IMR-90 (cell line): ENCODE measurements at regions not wholly inside any gene's neighbourhood (a gene's known extent, or its start where the extent isn't known, plus 50 kb on each side); places are given as distances from the start of the nearest gene placed in this dataset.

Experiments used
- ATAC-seq: fragments of 200-7000 bp; cut with Tn5 transposase; 2 replicates; pipeline ENCODE4 v1.9.1; 2020; ENCODE audit warnings: low read depth, mild to moderate bottlenecking, moderate library complexity
- BruUV-seq: library from RNA; stranded (reverse); fragments of 400-500 nt; replicated peaks from 2 replicates; lab custom pipeline; 2021; lab: Mats Ljungman, UMichigan
- CTCF ChIA-PET: fragments of 300-600 bp; formaldehyde crosslinking; extraction: SDS; loops from one replicate; lab custom pipeline; 2021; ENCODE audit warnings: antibody characterized with exemption; lab: Yijun Ruan, JAX
- POLR2A ChIA-PET: fragments of 300-600 bp; sonication (Branson Sonifier 250); formaldehyde crosslinking; loops from one replicate; lab custom pipeline; 2022; ENCODE audit warnings: antibody characterized with exemption; ENCODE audit not compliant: unreplicated experiment; lab: Charles Lee
- DNase-seq: peaks from one replicate; pipeline ENCODE4 v3.0.0; 2013
- H2AFZ ChIP-seq: replicated peaks from 2 replicates; pipeline ENCODE3; 2013; ENCODE audit warnings: low read length, mild to moderate bottlenecking; ENCODE audit not compliant: poor library complexity
- H2AK5ac ChIP-seq: 2 replicates; pipeline ENCODE4 v1.6.1; 2013; ENCODE audit warnings: low read depth, low read length, inconsistent platforms
- H2AK9ac ChIP-seq: replicated peaks from 2 replicates; pipeline ENCODE3; 2013; ENCODE audit warnings: mild to moderate bottlenecking, low read depth, low read length, moderate library complexity; ENCODE audit not compliant: poor library complexity
- H2BK120ac ChIP-seq: 2 replicates; pipeline ENCODE4 v1.6.1; 2013; ENCODE audit warnings: low read depth, low read length, inconsistent platforms
- H2BK15ac ChIP-seq: 3 replicates; pipeline ENCODE4 v1.6.1; 2013; ENCODE audit warnings: low read depth, low read length, inconsistent platforms
- H2BK20ac ChIP-seq: 2 replicates; pipeline ENCODE4 v1.6.1; 2013; ENCODE audit warnings: low read depth, mild to moderate bottlenecking, inconsistent platforms, low read length, moderate library complexity
- H2BK5ac ChIP-seq: 2 replicates; pipeline ENCODE4 v1.6.1; 2013; ENCODE audit warnings: mild to moderate bottlenecking, low read depth, low read length, inconsistent platforms; ENCODE audit not compliant: poor library complexity, severe bottlenecking
- H3K14ac ChIP-seq: replicated peaks from 2 replicates; pipeline ENCODE4 v1.6.1; 2013; ENCODE audit warnings: low read depth, low read length, inconsistent platforms
- H3K18ac ChIP-seq: 2 replicates; pipeline ENCODE4 v1.6.1; 2013; ENCODE audit warnings: low read depth, low read length, control low read depth
- H3K23ac ChIP-seq: 2 replicates; pipeline ENCODE4 v1.6.1; 2013; ENCODE audit warnings: low read depth, low read length, inconsistent platforms
- H3K27ac ChIP-seq: 2 replicates; pipeline ENCODE4 v1.5.1; 2013; ENCODE audit warnings: mild to moderate bottlenecking, control low read depth, low read length; ENCODE audit not compliant: insufficient read depth
- H3K27me3 ChIP-seq: 2 replicates; pipeline ENCODE4 v1.6.1; 2013; ENCODE audit warnings: low read length; ENCODE audit not compliant: control insufficient read depth, insufficient read depth
- H3K36me3 ChIP-seq: 2 replicates; pipeline ENCODE4 v1.6.1; 2013; ENCODE audit warnings: low read length, mixed read lengths; ENCODE audit not compliant: control insufficient read depth, insufficient read depth
- H3K4ac ChIP-seq: 2 replicates; pipeline ENCODE4 v1.6.1; 2013; ENCODE audit warnings: low read depth, low read length, inconsistent platforms
- H3K4me1 ChIP-seq: 2 replicates; pipeline ENCODE4 v1.6.1; 2013; ENCODE audit warnings: low read length, mixed read lengths; ENCODE audit not compliant: control insufficient read depth, insufficient read depth
- H3K4me2 ChIP-seq: 2 replicates; pipeline ENCODE4 v1.6.1; 2013; ENCODE audit warnings: low read depth, mild to moderate bottlenecking, control low read depth, low read length, moderate library complexity
- H3K4me3 ChIP-seq: 2 replicates; pipeline ENCODE4 v1.5.1; 2013; ENCODE audit warnings: low read depth, mild to moderate bottlenecking, control low read depth, low read length, moderate library complexity; ENCODE audit not compliant: insufficient read depth
- H3K56ac ChIP-seq: 2 replicates; pipeline ENCODE4 v1.6.1; 2013; ENCODE audit warnings: low read length, inconsistent platforms; ENCODE audit not compliant: insufficient read depth; ENCODE audit errors: extremely low read depth
- H3K79me1 ChIP-seq, 2 experiments: 2 replicates each; pipeline ENCODE4 v1.6.1; 2013; ENCODE audit warnings: low read length in 2 of 2, inconsistent platforms in 1 of 2, low read depth in 1 of 2
- H3K9ac ChIP-seq: 2 replicates; pipeline ENCODE4 v1.6.1; 2013; ENCODE audit warnings: low read depth, low read length, control low read depth
- H3K9me1 ChIP-seq: 2 replicates; pipeline ENCODE4 v1.6.1; 2013; ENCODE audit warnings: low read length, inconsistent platforms; ENCODE audit not compliant: insufficient read depth
- H3K9me3 ChIP-seq: 2 replicates; pipeline ENCODE4 v1.6.1; 2013; ENCODE audit warnings: low read length; ENCODE audit not compliant: control insufficient read depth, insufficient read depth
- H4K20me1 ChIP-seq: 2 replicates; pipeline ENCODE4 v1.6.1; 2013; ENCODE audit warnings: low read length, inconsistent platforms; ENCODE audit not compliant: insufficient read depth
- H4K5ac ChIP-seq: 2 replicates; pipeline ENCODE4 v1.6.1; 2013; ENCODE audit warnings: mild to moderate bottlenecking, low read depth, low read length, control low read depth
- H4K8ac ChIP-seq, 2 experiments: 2 replicates each; pipeline ENCODE4 v1.6.1; 2013; ENCODE audit warnings: low read depth in 2 of 2, low read length in 2 of 2, control low read depth in 1 of 2, inconsistent platforms in 1 of 2
- H4K91ac ChIP-seq: 2 replicates; pipeline ENCODE4 v1.6.1; 2013; ENCODE audit warnings: low read depth, low read length, inconsistent platforms; ENCODE audit not compliant: insufficient read depth
- BHLHE40 ChIP-seq: fragments of 150-350 bp; IDR thresholded peaks from 2 replicates; pipeline ENCODE4 v1.6.1; 2016; ENCODE audit warnings: mild to moderate bottlenecking, low read depth, low read length
- CEBPB ChIP-seq: IDR thresholded peaks from 2 replicates; pipeline ENCODE4 v1.6.1; 2012; ENCODE audit warnings: low read depth, low read length, improper control_type of control experiment
- CHD1 ChIP-seq: IDR thresholded peaks from 2 replicates; pipeline ENCODE4 v1.6.1; 2012; ENCODE audit warnings: low read depth, low read length, improper control_type of control experiment
- ELK1 ChIP-seq: fragments of 150-350 bp; IDR thresholded peaks from 2 replicates; pipeline ENCODE4 v1.6.1; 2016; ENCODE audit warnings: low read depth, mild to moderate bottlenecking, low read length, moderate library complexity, borderline replicate concordance
- FOS ChIP-seq: fragments of 150-350 bp; IDR thresholded peaks from 2 replicates; pipeline ENCODE4 v1.6.1; 2016; ENCODE audit warnings: low read depth, low read length
- MAZ ChIP-seq: IDR thresholded peaks from 2 replicates; pipeline ENCODE4 v1.6.1; 2012; ENCODE audit warnings: low read depth, mild to moderate bottlenecking, low read length, improper control_type of control experiment, moderate library complexity, borderline replicate concordance
- POLR2A ChIP-seq: IDR thresholded peaks from 2 replicates; pipeline ENCODE4 v1.6.1; 2012; ENCODE audit warnings: mild to moderate bottlenecking, low read depth, low read length
- RCOR1 ChIP-seq: IDR thresholded peaks from 2 replicates; pipeline ENCODE4 v1.6.1; 2012; ENCODE audit warnings: mild to moderate bottlenecking, low read length, improper control_type of control experiment; ENCODE audit not compliant: insufficient replicate concordance
- RFX5 ChIP-seq: IDR thresholded peaks from 2 replicates; pipeline ENCODE4 v1.8.0; 2012; ENCODE audit warnings: low read depth, mild to moderate bottlenecking, low read length, moderate library complexity
- WGBS, 2 experiments: methylation state at CpG; one replicate each; pipeline versions ENCODE4 v1.1.5 to v1.1.7; 2013; ENCODE audit warnings: missing lambda C conversion rate in 2 of 2; ENCODE audit not compliant: insufficient read length in 1 of 2; ENCODE audit errors: extremely low coverage in 2 of 2; 5-methylcytosine and 5-hydroxymethylcytosine counted together
- dilution Hi-C: fragments of 300-500 bp; cut with HindIII; formaldehyde crosslinking; loops from one replicate; pipeline ENCODE4 v1.14.3; 2018; ENCODE audit warnings: low sequenced_read_pairs; ENCODE audit not compliant: unreplicated experiment
- in situ Hi-C: fragments of 300-500 bp; cut with MboI; formaldehyde crosslinking; loops from 3 replicates; pipeline ENCODE4 v1.14.3; 2019; ENCODE audit warnings: low sequenced_read_pairs, inconsistent platforms, mixed read lengths
- intact Hi-C: fragments of 100-400 bp; cut with micrococcal nuclease; formaldehyde crosslinking; loops from 2 replicates; pipeline ENCODE4 v1.10.0; 2022
- TF ChIP-seq, protein P1 (sequence below): conservative IDR thresholded peaks from 2 replicates; pipeline ENCODE4 v1.5.1; 2012; ENCODE audit warnings: mild to moderate bottlenecking, low read depth, low read length, improper control_type of control experiment

DNA sequence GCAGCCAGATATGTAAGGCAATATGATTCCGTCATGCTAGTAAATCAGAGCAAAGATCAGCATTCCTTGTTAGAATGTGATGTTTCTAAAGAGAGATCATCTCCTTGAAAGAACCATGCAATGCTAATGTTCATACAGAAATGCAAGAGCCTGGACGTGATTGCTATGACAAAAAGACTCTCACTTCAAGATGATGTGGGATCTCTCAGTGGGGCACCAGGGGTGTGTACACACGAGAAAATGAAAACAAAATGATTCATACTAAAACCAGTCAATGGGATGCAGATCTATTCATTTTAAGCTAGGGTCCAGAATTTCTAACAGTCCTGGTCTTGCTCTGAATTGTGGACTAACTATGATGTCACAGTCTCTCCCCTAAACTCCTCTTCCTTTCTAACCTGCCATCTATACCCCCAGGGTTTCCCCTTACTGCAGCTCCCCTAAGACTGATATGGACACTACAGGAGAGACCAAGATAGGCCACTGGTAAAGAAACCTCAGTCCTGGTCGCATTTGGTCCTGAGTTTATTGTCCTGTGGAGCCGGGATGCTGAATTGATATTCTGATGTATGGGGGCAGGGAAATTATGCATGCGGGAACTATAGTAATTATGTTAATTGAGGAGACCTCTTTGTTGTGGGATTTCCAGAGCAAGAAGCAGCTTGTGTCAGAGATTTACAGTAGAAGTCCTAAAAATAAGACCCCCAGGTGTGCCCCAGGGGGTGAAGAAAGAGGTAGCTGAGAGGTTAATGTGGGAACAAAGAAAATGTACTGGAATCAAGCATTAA is 179.0 kb downstream of the PMP22 start:
- ChIA-PET POLR2A (no interaction called here), CTCF (no interaction called here)
- DNase-seq (no peak), ATAC-seq (no peak)
- no peak overlapping the region for H4K5ac ChIP-seq
- no peak overlapping the region for H2BK120ac ChIP-seq
- dilution Hi-C loops, result no loop called here
- H3K4ac ChIP-seq, result no peak overlapping the region
- no peak overlapping the region for H2AFZ ChIP-seq
- 80% methylated on average over 1 of the region's 6 CpGs; no CpG with 5 or more reads in 1 of the 2 experiments for WGBS, 2 experiments
- H3K9me1 ChIP-seq, result no peaks in the 10 kb centered on the region
- H3K9me3 ChIP-seq, result no peaks in the 10 kb centered on the region
- H4K20me1 ChIP-seq, result no peaks in the 10 kb centered on the region
- H3K14ac ChIP-seq, result no peak overlapping the region
- no peak overlapping the region for H3K18ac ChIP-seq
- TF ChIP-seq RFX5 (no peak), RCOR1 (no peak), CEBPB (no peak), POLR2A (no peak), MAZ (no peak), ELK1 (no peak), BHLHE40 (no peak), FOS (no peak), CHD1 (no peak)
- TF ChIP-seq, protein P1, sequence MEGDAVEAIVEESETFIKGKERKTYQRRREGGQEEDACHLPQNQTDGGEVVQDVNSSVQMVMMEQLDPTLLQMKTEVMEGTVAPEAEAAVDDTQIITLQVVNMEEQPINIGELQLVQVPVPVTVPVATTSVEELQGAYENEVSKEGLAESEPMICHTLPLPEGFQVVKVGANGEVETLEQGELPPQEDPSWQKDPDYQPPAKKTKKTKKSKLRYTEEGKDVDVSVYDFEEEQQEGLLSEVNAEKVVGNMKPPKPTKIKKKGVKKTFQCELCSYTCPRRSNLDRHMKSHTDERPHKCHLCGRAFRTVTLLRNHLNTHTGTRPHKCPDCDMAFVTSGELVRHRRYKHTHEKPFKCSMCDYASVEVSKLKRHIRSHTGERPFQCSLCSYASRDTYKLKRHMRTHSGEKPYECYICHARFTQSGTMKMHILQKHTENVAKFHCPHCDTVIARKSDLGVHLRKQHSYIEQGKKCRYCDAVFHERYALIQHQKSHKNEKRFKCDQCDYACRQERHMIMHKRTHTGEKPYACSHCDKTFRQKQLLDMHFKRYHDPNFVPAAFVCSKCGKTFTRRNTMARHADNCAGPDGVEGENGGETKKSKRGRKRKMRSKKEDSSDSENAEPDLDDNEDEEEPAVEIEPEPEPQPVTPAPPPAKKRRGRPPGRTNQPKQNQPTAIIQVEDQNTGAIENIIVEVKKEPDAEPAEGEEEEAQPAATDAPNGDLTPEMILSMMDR, result no peak
- no peak overlapping the region for H3K23ac ChIP-seq
- peaks cover 11% of the 10 kb centered on the region for H3K27me3 ChIP-seq
- H4K8ac ChIP-seq, result no peak overlapping the region
- BruUV-seq, result no TSS peak
- no peak overlapping the region for H2BK15ac ChIP-seq
- H2BK5ac ChIP-seq, result no peak overlapping the region
- no peaks in the 10 kb centered on the region for H3K36me3 ChIP-seq
- H3K4me3 ChIP-seq, result no peak overlapping the region
- H3K4me1 ChIP-seq, result no peaks in the 10 kb centered on the region
- no peak overlapping the region for H2BK20ac ChIP-seq
- in situ Hi-C loops, result no loop called here
- H3K56ac ChIP-seq, result no peak overlapping the region
- intact Hi-C loops, result no loop called here
- no peak overlapping the region for H3K9ac ChIP-seq
- no peak overlapping the region for H3K4me2 ChIP-seq
- H3K27ac ChIP-seq, result no peak overlapping the region
- H3K79me1 ChIP-seq, result no peaks in the 10 kb centered on the region
- no peak overlapping the region for H2AK5ac ChIP-seq
- no peak overlapping the region for H2AK9ac ChIP-seq
- no peak overlapping the region for H4K91ac ChIP-seq
